GM12878 (cell line): ENCODE measurements at regions not wholly inside any gene's neighbourhood (a gene's known extent, or its start where the extent isn't known, plus 50 kb on each side); places are given as distances from the start of the nearest gene placed in this dataset.

ENCODE experiments used
- ATAC-seq: fragments of 200-7000 bp; cut with Tn5 transposase; 3 replicates; pipeline ENCODE4 v1.9.1; 2020; ENCODE audit warnings: mild to moderate bottlenecking, moderate library complexity
- BruUV-seq: library from RNA; stranded (reverse); fragments of 400-500 nt; replicated peaks from 2 replicates; lab custom pipeline; 2021; lab: Mats Ljungman, UMichigan
- CTCF ChIA-PET: fragments of 300-600 bp; sonication (Branson Sonifier 250); formaldehyde crosslinking; extraction: SDS; loops from one replicate; lab custom pipeline; 2021; ENCODE audit warnings: inconsistent platforms; lab: Yijun Ruan, JAX
- POLR2A ChIA-PET: fragments of 350-600 bp; formaldehyde crosslinking; extraction: SDS; loops from one replicate; lab custom pipeline; 2021; ENCODE audit warnings: inconsistent platforms; lab: Charles Lee
- RAD21 ChIA-PET: fragments of 300-600 bp; sonication (Branson Sonifier 250); formaldehyde crosslinking; loops from one replicate; lab custom pipeline; 2023; ENCODE audit warnings: antibody characterized with exemption; ENCODE audit not compliant: unreplicated experiment; lab: Charles Lee
- SMC1A ChIA-PET: fragments of 300-600 bp; sonication (Branson Sonifier 250); formaldehyde crosslinking; loops from one replicate; lab custom pipeline; 2023; ENCODE audit not compliant: unreplicated experiment, uncharacterized antibody; lab: Charles Lee
- DNase-seq: peaks from one replicate; pipeline ENCODE4 v3.0.0-alpha.2; 2011; ENCODE audit warnings: low read depth, low spot score
- FAIRE-seq: peaks from 3 replicates; lab custom pipeline; 2011; peaks lifted over from hg19 to GRCh38; lab: Jason Lieb, UNC
- H2AFZ ChIP-seq: 2 replicates; pipeline ENCODE4 v1.6.0; 2011; ENCODE audit warnings: low read depth, low read length, control low read depth; ENCODE audit not compliant: control insufficient read depth
- H3K27ac ChIP-seq: 2 replicates; pipeline ENCODE4 v1.5.1; 2011; ENCODE audit warnings: control low read depth; ENCODE audit not compliant: control insufficient read depth, insufficient read depth
- H3K27me3 ChIP-seq, 2 experiments: replicated peaks in 1 of 2; 2 replicates each; pipeline versions ENCODE4 v1.6.0 to v1.6.1; 2011; ENCODE audit warnings: low read length in 1 of 2; ENCODE audit not compliant: control insufficient read depth in 2 of 2, insufficient read depth in 2 of 2
- H3K36me3 ChIP-seq, 2 experiments: 2 replicates each; pipeline ENCODE4 v1.5.1; 2011; ENCODE audit warnings: low read length in 1 of 2; ENCODE audit not compliant: control insufficient read depth in 2 of 2, insufficient read depth in 2 of 2
- H3K4me1 ChIP-seq: 2 replicates; pipeline ENCODE4 v1.6.1; 2011; ENCODE audit warnings: mild to moderate bottlenecking, low read length, moderate library complexity, mixed read lengths; ENCODE audit not compliant: control insufficient read depth, insufficient read depth
- H3K4me2 ChIP-seq: 2 replicates; pipeline ENCODE4 v1.6.0; 2011; ENCODE audit warnings: control low read depth; ENCODE audit not compliant: control insufficient read depth, insufficient read depth
- H3K4me3 ChIP-seq: fragments of 200-600 bp; sonication (generic); 2 replicates; pipeline ENCODE4 v1.5.1; 2016
- H3K79me2 ChIP-seq: 2 replicates; pipeline ENCODE4 v1.6.0; 2011; ENCODE audit warnings: low read length; ENCODE audit not compliant: control insufficient read depth, insufficient read depth
- H3K9ac ChIP-seq: 2 replicates; pipeline ENCODE4 v1.8.0; 2011; ENCODE audit warnings: low read length, control low read depth, mixed read lengths; ENCODE audit not compliant: control insufficient read depth, insufficient read depth
- H3K9me3 ChIP-seq: replicated peaks from 3 replicates; pipeline ENCODE4 v1.5.1; 2011; ENCODE audit warnings: mild to moderate bottlenecking, low read length; ENCODE audit not compliant: control insufficient read depth, insufficient read depth
- H4K20me1 ChIP-seq: 2 replicates; pipeline ENCODE4 v1.6.0; 2011; ENCODE audit not compliant: control insufficient read depth, insufficient read depth
- BHLHE40 ChIP-seq, 2 experiments: fragments of 450-650 bp in 1 of 2; IDR thresholded peaks; 2 replicates each; pipeline ENCODE4 v1.6.1; 2011 to 2017; ENCODE audit warnings: low read depth in 2 of 2, borderline replicate concordance in 1 of 2, improper control_type of control experiment in 1 of 2, low read length in 1 of 2, mild to moderate bottlenecking in 1 of 2
- EP300 ChIP-seq, 2 experiments: fragments of 150-350 bp in 1 of 2; IDR thresholded peaks; 2 replicates each; pipeline ENCODE4 v1.6.1; 2011 to 2012; ENCODE audit warnings: low read depth in 2 of 2, low read length in 2 of 2, borderline replicate concordance in 1 of 2, improper control_type of control experiment in 1 of 2, inconsistent platforms in 1 of 2; ENCODE audit not compliant: control insufficient read depth in 1 of 2
- HSF1 ChIP-seq: fragments of 150-350 bp; IDR thresholded peaks from 2 replicates; pipeline ENCODE4 v1.6.1; 2014; ENCODE audit warnings: mild to moderate bottlenecking, low read depth, low read length
- IKZF1 ChIP-seq: fragments of 450-650 bp; conservative IDR thresholded peaks from 2 replicates; pipeline ENCODE4 v1.6.1; 2017; ENCODE audit warnings: antibody characterized with exemption, mild to moderate bottlenecking
- NFYB ChIP-seq: IDR thresholded peaks from 2 replicates; pipeline ENCODE4 v1.6.1; 2011; ENCODE audit warnings: low read depth, mild to moderate bottlenecking, low read length, improper control_type of control experiment, moderate library complexity; ENCODE audit not compliant: insufficient read depth
- RUNX3 ChIP-seq: IDR thresholded peaks from 2 replicates; pipeline ENCODE4 v1.6.1; 2012; ENCODE audit warnings: low read length, inconsistent platforms
- TAF1 ChIP-seq: IDR thresholded peaks from 2 replicates; pipeline ENCODE4 v1.6.1; 2011; ENCODE audit warnings: mild to moderate bottlenecking, low read depth, low read length, borderline replicate concordance
- YBX1 ChIP-seq: fragments of 450-650 bp; IDR thresholded peaks from 2 replicates; pipeline ENCODE4 v1.6.1; 2016; ENCODE audit warnings: antibody characterized with exemption
- WGBS: methylation state at CpG from one replicate; pipeline ENCODE4 v1.1.6; 2016; ENCODE audit warnings: low lambda C conversion rate; ENCODE audit not compliant: insufficient replicate concordance, insufficient coverage; ENCODE audit errors: missing lambda C conversion rate; 5-methylcytosine and 5-hydroxymethylcytosine counted together
- in situ Hi-C: fragments of 300-500 bp; cut with MboI; formaldehyde crosslinking; loops from 9 replicates; pipeline ENCODE4 v1.14.3; 2018; ENCODE audit warnings: mixed read lengths
- intact Hi-C: fragments of 100-400 bp; cut with micrococcal nuclease; formaldehyde crosslinking; loops from one replicate; pipeline ENCODE4 v1.14.2; 2022; ENCODE audit not compliant: unreplicated experiment

- Histone ChIP-seq H3K9ac (no peak overlapping the region), H3K27ac (no peak overlapping the region), H3K9me3 (no peaks in the 10 kb centered on the region), H4K20me1 (no peaks in the 10 kb centered on the region), H3K4me1 (no peaks in the 10 kb centered on the region), H3K36me3 (no peaks in the 10 kb centered on the region), H3K27me3 (no peaks in the 10 kb centered on the region), H3K4me2 (no peak overlapping the region), H3K4me3 (no peak overlapping the region), H3K79me2 (no peaks in the 10 kb centered on the region), H2AFZ (no peak overlapping the region)
- RAD21 ChIA-PET = no interaction called here
- DNase-seq (no peak), ATAC-seq (no peak), FAIRE-seq (no peak)
- WGBS = 9% methylated on average over 3 of the region's 3 CpGs
- in situ Hi-C loops (no loop called here), intact Hi-C loops (no loop called here)
- SMC1A ChIA-PET = no interaction called here
- BruUV-seq = no TSS peak
- POLR2A ChIA-PET = no interaction called here
- CTCF ChIA-PET = no interaction called here
- no peak for TF ChIP-seq HSF1
- no peak for TF ChIP-seq RUNX3
- no peak for TF ChIP-seq EP300 (IDR thresholded peaks at IDR 0.05; ENCODE audit: borderline replicate concordance in 1 of 2, control insufficient read depth in 1 of 2, low read depth in 2 of 2, low read length in 2 of 2)
- no peak for TF ChIP-seq YBX1
- TF ChIP-seq TAF1 = no peak
- TF ChIP-seq IKZF1 = no peak
- TF ChIP-seq NFYB = no peak
- no peak for TF ChIP-seq BHLHE40 (IDR thresholded peaks at IDR 0.05; ENCODE audit: borderline replicate concordance in 1 of 2, low read depth in 2 of 2, low read length in 1 of 2)
Observed at GRCh38 chrX:140944710-140945109, 57.7 kb upstream of the SPANXB1 start.
